ENCODE measurements at regions not wholly inside any gene's neighbourhood (a gene's known extent, or its start where the extent isn't known, plus 50 kb on each side); places are given as distances from the start of the nearest gene placed in this dataset.

- no peak for TF ChIP-seq TAF1 (IDR thresholded peaks at IDR 0.05; ENCODE audit: low read depth)
- TF ChIP-seq REST (IDR thresholded peaks at IDR 0.05; ENCODE audit: low read depth) = no peak
- no peak for TF ChIP-seq MAX (IDR thresholded peaks at IDR 0.05)
- TF ChIP-seq TEAD4 (IDR thresholded peaks at IDR 0.05) = no peak
- no peak for TF ChIP-seq FOXM1 (IDR thresholded peaks at IDR 0.05; ENCODE audit: borderline replicate concordance, low read depth)
- no peak for TF ChIP-seq TCF12 (IDR thresholded peaks at IDR 0.05; ENCODE audit: low read depth)
- TF ChIP-seq EGR1 (IDR thresholded peaks at IDR 0.05) = no peak
- no peak for TF ChIP-seq YY1 (IDR thresholded peaks at IDR 0.05; ENCODE audit: low read depth)
- no peak for TF ChIP-seq USF1 (IDR thresholded peaks at IDR 0.05)
- no peak for TF ChIP-seq ZBTB7A (IDR thresholded peaks at IDR 0.05; ENCODE audit: low read depth)
- no peak for TF ChIP-seq CEBPB (IDR thresholded peaks at IDR 0.05)
- no peak for TF ChIP-seq NFIC (IDR thresholded peaks at IDR 0.05)
- no peak for TF ChIP-seq EP300 (IDR thresholded peaks at IDR 0.05; ENCODE audit: borderline replicate concordance)
- TF ChIP-seq CREB1 (IDR thresholded peaks at IDR 0.05; ENCODE audit: low read depth) = no peak
- no peak for TF ChIP-seq RAD21 (IDR thresholded peaks at IDR 0.05; ENCODE audit: low read depth)
Observed at GRCh38 chr6:71396410-71396801, 107.8 kb downstream of the OGFRL1 start.

- TF ChIP-seq EGR1 (IDR thresholded peaks at IDR 0.05) = no peak
- no peak for TF ChIP-seq FOXM1 (IDR thresholded peaks at IDR 0.05; ENCODE audit: borderline replicate concordance, low read depth)
- TF ChIP-seq TAF1 (IDR thresholded peaks at IDR 0.05; ENCODE audit: low read depth) = no peak
- TF ChIP-seq YY1 (IDR thresholded peaks at IDR 0.05; ENCODE audit: low read depth) = no peak
- TF ChIP-seq RAD21 (IDR thresholded peaks at IDR 0.05; ENCODE audit: low read depth) = no peak
- no peak for TF ChIP-seq TEAD4 (IDR thresholded peaks at IDR 0.05)
- TF ChIP-seq EP300 (IDR thresholded peaks at IDR 0.05; ENCODE audit: borderline replicate concordance) = no peak
- no peak for TF ChIP-seq CREB1 (IDR thresholded peaks at IDR 0.05; ENCODE audit: low read depth)
- no peak for TF ChIP-seq TCF12 (IDR thresholded peaks at IDR 0.05; ENCODE audit: low read depth)
Observed at GRCh38 chr6:71399279-71399678, 110.7 kb downstream of the OGFRL1 start.

GRCh38 chr6:71400852-71401251 lies 112.2 kb downstream of the OGFRL1 start:
- TF ChIP-seq EP300 (IDR thresholded peaks at IDR 0.05; ENCODE audit: borderline replicate concordance) (no peak), REST (IDR thresholded peaks at IDR 0.05; ENCODE audit: low read depth) (no peak), TAF1 (IDR thresholded peaks at IDR 0.05; ENCODE audit: low read depth) (no peak), TCF12 (IDR thresholded peaks at IDR 0.05; ENCODE audit: low read depth) (no peak), MAX (IDR thresholded peaks at IDR 0.05) (no peak), YY1 (IDR thresholded peaks at IDR 0.05; ENCODE audit: low read depth) (no peak), USF1 (IDR thresholded peaks at IDR 0.05) (no peak), CREB1 (IDR thresholded peaks at IDR 0.05; ENCODE audit: low read depth) (no peak), EGR1 (IDR thresholded peaks at IDR 0.05) (no peak), CEBPB (IDR thresholded peaks at IDR 0.05) (no peak), FOXM1 (IDR thresholded peaks at IDR 0.05; ENCODE audit: borderline replicate concordance, low read depth) (no peak), ZBTB7A (IDR thresholded peaks at IDR 0.05; ENCODE audit: low read depth) (no peak), RAD21 (IDR thresholded peaks at IDR 0.05; ENCODE audit: low read depth) (no peak), TEAD4 (IDR thresholded peaks at IDR 0.05) (no peak), NFIC (IDR thresholded peaks at IDR 0.05) (no peak)

- TF ChIP-seq RAD21 (IDR thresholded peaks at IDR 0.05; ENCODE audit: low read depth) (no peak), TCF12 (IDR thresholded peaks at IDR 0.05; ENCODE audit: low read depth) (no peak), CEBPB (IDR thresholded peaks at IDR 0.05) (no peak), REST (IDR thresholded peaks at IDR 0.05; ENCODE audit: low read depth) (no peak), NFIC (IDR thresholded peaks at IDR 0.05) (no peak), CREB1 (IDR thresholded peaks at IDR 0.05; ENCODE audit: low read depth) (no peak), FOXM1 (IDR thresholded peaks at IDR 0.05; ENCODE audit: borderline replicate concordance, low read depth) (no peak), EP300 (IDR thresholded peaks at IDR 0.05; ENCODE audit: borderline replicate concordance) (no peak), EGR1 (IDR thresholded peaks at IDR 0.05) (no peak), YY1 (IDR thresholded peaks at IDR 0.05; ENCODE audit: low read depth) (no peak), MAX (IDR thresholded peaks at IDR 0.05) (no peak), TAF1 (IDR thresholded peaks at IDR 0.05; ENCODE audit: low read depth) (no peak), USF1 (IDR thresholded peaks at IDR 0.05) (no peak), TEAD4 (IDR thresholded peaks at IDR 0.05) (no peak), ZBTB7A (IDR thresholded peaks at IDR 0.05; ENCODE audit: low read depth) (no peak)
Observed at GRCh38 chr6:71402096-71402495, 113.5 kb downstream of the OGFRL1 start.

Data from Ishikawa (cell line).